K562 (cell line): ENCODE measurements at regions not wholly inside any gene's neighbourhood (a gene's known extent, or its start where the extent isn't known, plus 50 kb on each side); places are given as distances from the start of the nearest gene placed in this dataset.

ENCODE experiments used
- ATAC-seq: fragments of 200-7000 bp; cut with Tn5 transposase; 3 replicates; pipeline ENCODE4 v1.9.1; 2020; ENCODE audit warnings: moderate library complexity
- BruUV-seq: library from RNA; stranded (reverse); fragments of 400-500 nt; replicated peaks from 2 replicates; lab custom pipeline; 2021; lab: Mats Ljungman, UMichigan
- CTCF ChIA-PET: fragments of 300-600 bp; formaldehyde crosslinking; extraction: SDS; loops from one replicate; lab custom pipeline; 2021; ENCODE audit warnings: low intra/inter-chr PET ratio; lab: Yijun Ruan, JAX
- POLR2A ChIA-PET: fragments of 300-600, 350-650 bp; sonication (Branson Sonifier 250); formaldehyde crosslinking; extraction: SDS; loops from one replicate; lab custom pipeline; 2021; ENCODE audit warnings: antibody characterized with exemption, inconsistent platforms; lab: Yijun Ruan, JAX
- DNase-seq, 4 experiments: peaks; one replicate each; pipeline versions ENCODE4 v3.0.0 to v3.0.0-alpha.2; 2011 to 2018; ENCODE audit warnings: low spot score in 3 of 4, mixed read lengths in 3 of 4; ENCODE audit errors: extremely low read depth in 1 of 4
- FAIRE-seq: peaks from 2 replicates; lab custom pipeline; 2011; peaks lifted over from hg19 to GRCh38; lab: Jason Lieb, UNC
- H2AFZ ChIP-seq: 2 replicates; pipeline ENCODE4 v1.6.0; 2011; ENCODE audit warnings: low read depth, low read length, control low read depth, inconsistent platforms
- H3K27ac ChIP-seq: fragments of 200-600 bp; 3 replicates; pipeline ENCODE4 v1.8.0; 2011; ENCODE audit warnings: low read depth, mild to moderate bottlenecking, control low read depth, inconsistent platforms, low read length, moderate library complexity, mixed read lengths; ENCODE audit errors: extremely low read depth
- H3K27me3 ChIP-seq, 2 experiments: fragments of 300-600 bp in 1 of 2; 2 replicates in 1 of 2; 3 replicates in 1 of 2; pipeline versions ENCODE4 v1.6.0 to v1.8.0; 2011; ENCODE audit warnings: inconsistent platforms in 2 of 2, low read length in 2 of 2, mild to moderate bottlenecking in 1 of 2, mixed read lengths in 1 of 2, moderate library complexity in 1 of 2; ENCODE audit not compliant: control insufficient read depth in 2 of 2, insufficient read depth in 2 of 2
- H3K36me3 ChIP-seq: fragments of 300-600 bp; 3 replicates; pipeline ENCODE4 v1.8.0; 2011; ENCODE audit warnings: mild to moderate bottlenecking, low read length, inconsistent platforms; ENCODE audit not compliant: control insufficient read depth, insufficient read depth
- H3K4me1 ChIP-seq, 2 experiments: fragments of 200-600 bp in 1 of 2; replicated peaks in 1 of 2; 2 replicates in 1 of 2; 3 replicates in 1 of 2; pipeline versions ENCODE4 v1.5.1 to v1.8.0; 2011; ENCODE audit warnings: inconsistent platforms in 2 of 2, low read length in 2 of 2, mild to moderate bottlenecking in 1 of 2, mixed read lengths in 1 of 2, moderate library complexity in 1 of 2; ENCODE audit not compliant: control insufficient read depth in 2 of 2, insufficient read depth in 2 of 2
- H3K4me2 ChIP-seq: 2 replicates; pipeline ENCODE4 v1.6.1; 2011; ENCODE audit warnings: low read length, control low read depth, inconsistent platforms, mixed read lengths; ENCODE audit not compliant: insufficient read depth
- H3K4me3 ChIP-seq: fragments of 200-600 bp; sonication (generic), shearing (Covaris generic); 2 replicates; pipeline ENCODE4 v1.5.1; 2016; ENCODE audit warnings: control low read depth, inconsistent platforms
- H3K79me2 ChIP-seq: fragments of 200-600 bp; 3 replicates; pipeline ENCODE4 v1.8.0; 2011; ENCODE audit warnings: low read length, inconsistent platforms; ENCODE audit not compliant: control insufficient read depth, insufficient read depth
- H3K9ac ChIP-seq, 2 experiments: 2 replicates each; pipeline versions ENCODE4 v1.6.0 to v1.6.1; 2011; ENCODE audit warnings: low read depth in 2 of 2, low read length in 2 of 2, control low read depth in 1 of 2, inconsistent platforms in 1 of 2, mild to moderate bottlenecking in 1 of 2, mixed read lengths in 1 of 2; ENCODE audit not compliant: insufficient read depth in 1 of 2
- H3K9me1 ChIP-seq: one replicate; pipeline ENCODE4 v1.6.0; 2011; ENCODE audit warnings: inconsistent platforms, mild to moderate bottlenecking, low read length, moderate library complexity; ENCODE audit not compliant: control insufficient read depth, insufficient read depth
- H3K9me3 ChIP-seq: replicated peaks from 2 replicates; pipeline ENCODE4 v1.5.1; 2011; ENCODE audit warnings: low read depth, low read length, inconsistent platforms; ENCODE audit not compliant: control insufficient read depth, insufficient read depth
- H4K20me1 ChIP-seq: replicated peaks from 2 replicates; pipeline ENCODE4 v1.6.1; 2011; ENCODE audit warnings: low read length, inconsistent platforms, mixed read lengths; ENCODE audit not compliant: control insufficient read depth, insufficient read depth
- ASH1L ChIP-seq: fragments of 450-650 bp; IDR thresholded peaks from 2 replicates; pipeline ENCODE4 v1.6.1; 2018; ENCODE audit warnings: borderline replicate concordance, mild to moderate bottlenecking, low read depth; ENCODE audit not compliant: partially characterized antibody
- BMI1 ChIP-seq: fragments of 150-350 bp; IDR thresholded peaks from 2 replicates; pipeline ENCODE4 v1.6.1; 2014; ENCODE audit warnings: low read length
- CBFA2T3 ChIP-seq: fragments of 450-650 bp; IDR thresholded peaks from 2 replicates; pipeline ENCODE4 v1.6.1; 2017
- ETV6 ChIP-seq, 3 experiments: fragments of 150-350 bp in 1 of 3; sonication (generic) in 1 of 3; formaldehyde crosslinking in 1 of 3; IDR thresholded peaks; 2 replicates each; pipeline versions ENCODE4 v1.6.1 to v1.8.0; 2014 to 2022; ENCODE audit warnings: borderline replicate concordance in 2 of 3, low read depth in 2 of 3, antibody characterized with exemption in 1 of 3, low read length in 1 of 3, mild to moderate bottlenecking in 1 of 3, missing genetic modification reagents in 1 of 3
- HDAC1 ChIP-seq, 2 experiments: fragments of 450-650 bp; IDR thresholded peaks; 2 replicates each; pipeline ENCODE4 v1.6.1; 2016 to 2017; ENCODE audit warnings: inconsistent platforms in 1 of 2, mild to moderate bottlenecking in 1 of 2, moderate library complexity in 1 of 2
- HMGN3 ChIP-seq: IDR thresholded peaks from 2 replicates; pipeline ENCODE4 v1.6.1; 2011; ENCODE audit warnings: borderline replicate concordance, low read depth, mild to moderate bottlenecking, mixed read lengths, low read length; ENCODE audit not compliant: insufficient read length; ENCODE audit errors: extremely low read depth
- KDM1A ChIP-seq, 2 experiments: fragments of 450-650 bp; IDR thresholded peaks; 2 replicates each; pipeline ENCODE4 v1.6.1; 2016; ENCODE audit warnings: mild to moderate bottlenecking in 2 of 2
- MCM7 ChIP-seq, 2 experiments: fragments of 450-650 bp; IDR thresholded peaks; 2 replicates each; pipeline ENCODE4 v1.6.1; 2016 to 2018
- NONO ChIP-seq, 2 experiments: fragments of 200-400 bp in 1 of 2; fragments of 450-650 bp in 1 of 2; formaldehyde crosslinking in 1 of 2; IDR thresholded peaks; 2 replicates each; pipeline ENCODE4 v1.6.1; 2017; ENCODE audit warnings: low read depth in 2 of 2, mild to moderate bottlenecking in 2 of 2, moderate library complexity in 2 of 2, low read length in 1 of 2
- PTTG1 ChIP-seq: fragments of 450-650 bp; IDR thresholded peaks from 2 replicates; pipeline ENCODE4 v1.6.1; 2016; ENCODE audit warnings: low read depth, mild to moderate bottlenecking, missing genetic modification characterization, missing compliant biosample characterization
- WHSC1 ChIP-seq: IDR thresholded peaks from one replicate; pipeline ENCODE4 v1.6.1; 2012; ENCODE audit warnings: low read length, control low read depth, inconsistent platforms
- ZKSCAN1 ChIP-seq: fragments of 150-350 bp; IDR thresholded peaks from 2 replicates; pipeline ENCODE4 v1.6.1; 2016; ENCODE audit warnings: low read depth, low read length
- ZNF121 ChIP-seq: sonication (generic); formaldehyde crosslinking; conservative IDR thresholded peaks from 2 replicates; pipeline ENCODE4 v1.8.0; 2022; ENCODE audit warnings: missing genetic modification reagents
- WGBS: fragments of 100-300 bp; shearing (Covaris generic); methylation state at CpG from one replicate; pipeline ENCODE4 v1.1.6; 2016; ENCODE audit warnings: low coverage, mixed read lengths; ENCODE audit not compliant: insufficient coverage; ENCODE audit errors: missing lambda C conversion rate; 5-methylcytosine and 5-hydroxymethylcytosine counted together
- in situ Hi-C: fragments of 300-500 bp; cut with MboI; formaldehyde crosslinking; loops from 4 replicates; pipeline ENCODE4 v1.15.0; 2018; ENCODE audit warnings: inconsistent platforms, mixed read lengths
- intact Hi-C: fragments of 100-400 bp; cut with micrococcal nuclease; formaldehyde crosslinking; loops from 2 replicates; pipeline ENCODE4 v1.14.2; 2022
- TF ChIP-seq, protein P1 (sequence below): IDR thresholded peaks from 2 replicates; pipeline ENCODE4 v1.6.1; 2014; ENCODE audit warnings: antibody characterized with exemption
- TF ChIP-seq, protein P2 (sequence below): fragments of 250-450 bp; sonication (Bioruptor Pico); IDR thresholded peaks from 2 replicates; pipeline ENCODE4 v1.4.0; 2020; ENCODE audit warnings: mild to moderate bottlenecking, moderate library complexity
- TF ChIP-seq, protein P3 (sequence below): fragments of 250-450 bp; sonication (Bioruptor Pico); IDR thresholded peaks from 2 replicates; pipeline ENCODE4 v1.5.0; 2021
- TF ChIP-seq, protein P4 (sequence below): sonication (generic); formaldehyde crosslinking; IDR thresholded peaks from 2 replicates; pipeline ENCODE4 v1.8.0; 2022; ENCODE audit warnings: missing genetic modification reagents, mild to moderate bottlenecking, borderline replicate concordance

DNA sequence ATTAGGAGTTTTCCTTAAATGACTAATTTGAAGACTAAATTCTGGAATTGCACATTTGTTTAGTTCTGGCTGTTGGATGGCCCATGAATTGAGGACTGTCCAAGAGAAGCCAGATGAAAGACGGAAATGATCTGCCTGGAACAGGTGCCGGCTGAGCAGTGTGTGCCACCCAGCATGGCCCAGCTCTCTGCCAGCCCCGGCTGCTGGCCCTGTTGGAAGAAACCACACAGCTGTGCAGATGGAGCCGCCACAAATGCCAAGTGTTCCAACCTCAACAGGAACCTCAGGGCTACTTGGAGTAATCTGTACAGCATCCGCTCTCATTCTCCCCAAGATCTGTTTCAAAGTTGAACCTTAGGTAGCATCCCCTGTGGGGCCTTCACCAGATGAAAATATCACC lies 67.0 kb upstream of the STARD13 start:
- H4K20me1 ChIP-seq = no peaks in the 10 kb centered on the region; the same call in 1 of the 2 replicates
- no peak for DNase-seq
- peaks cover 0 to 16% of the 10 kb centered on the region in 2 experiments; a peak in 2 of 5 replicates for H3K27me3 ChIP-seq
- no peak for FAIRE-seq
- no peak for TF ChIP-seq HDAC1 (IDR thresholded peaks at IDR 0.05)
- TF ChIP-seq ETV6 (IDR thresholded peaks at IDR 0.05; ENCODE audit: borderline replicate concordance in 1 of 2, low read depth in 2 of 2, low read length in 1 of 2) = no peak
- TF ChIP-seq ETV6 (CRISPR knock-in tag; IDR thresholded peaks at IDR 0.05; ENCODE audit: borderline replicate concordance) = no peak
- TF ChIP-seq KDM1A (IDR thresholded peaks at IDR 0.05) = no peak
- TF ChIP-seq MCM7 (IDR thresholded peaks at IDR 0.05) = no peak
- TF ChIP-seq ZKSCAN1 = no peak
- no peak for TF ChIP-seq HMGN3
- TF ChIP-seq PTTG1 = no peak
- TF ChIP-seq, protein P1, sequence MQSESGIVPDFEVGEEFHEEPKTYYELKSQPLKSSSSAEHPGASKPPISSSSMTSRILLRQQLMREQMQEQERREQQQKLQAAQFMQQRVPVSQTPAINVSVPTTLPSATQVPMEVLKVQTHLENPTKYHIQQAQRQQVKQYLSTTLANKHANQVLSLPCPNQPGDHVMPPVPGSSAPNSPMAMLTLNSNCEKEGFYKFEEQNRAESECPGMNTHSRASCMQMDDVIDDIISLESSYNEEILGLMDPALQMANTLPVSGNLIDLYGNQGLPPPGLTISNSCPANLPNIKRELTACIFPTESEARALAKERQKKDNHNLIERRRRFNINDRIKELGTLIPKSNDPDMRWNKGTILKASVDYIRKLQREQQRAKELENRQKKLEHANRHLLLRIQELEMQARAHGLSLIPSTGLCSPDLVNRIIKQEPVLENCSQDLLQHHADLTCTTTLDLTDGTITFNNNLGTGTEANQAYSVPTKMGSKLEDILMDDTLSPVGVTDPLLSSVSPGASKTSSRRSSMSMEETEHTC = no peak
- TF ChIP-seq, protein P2, sequence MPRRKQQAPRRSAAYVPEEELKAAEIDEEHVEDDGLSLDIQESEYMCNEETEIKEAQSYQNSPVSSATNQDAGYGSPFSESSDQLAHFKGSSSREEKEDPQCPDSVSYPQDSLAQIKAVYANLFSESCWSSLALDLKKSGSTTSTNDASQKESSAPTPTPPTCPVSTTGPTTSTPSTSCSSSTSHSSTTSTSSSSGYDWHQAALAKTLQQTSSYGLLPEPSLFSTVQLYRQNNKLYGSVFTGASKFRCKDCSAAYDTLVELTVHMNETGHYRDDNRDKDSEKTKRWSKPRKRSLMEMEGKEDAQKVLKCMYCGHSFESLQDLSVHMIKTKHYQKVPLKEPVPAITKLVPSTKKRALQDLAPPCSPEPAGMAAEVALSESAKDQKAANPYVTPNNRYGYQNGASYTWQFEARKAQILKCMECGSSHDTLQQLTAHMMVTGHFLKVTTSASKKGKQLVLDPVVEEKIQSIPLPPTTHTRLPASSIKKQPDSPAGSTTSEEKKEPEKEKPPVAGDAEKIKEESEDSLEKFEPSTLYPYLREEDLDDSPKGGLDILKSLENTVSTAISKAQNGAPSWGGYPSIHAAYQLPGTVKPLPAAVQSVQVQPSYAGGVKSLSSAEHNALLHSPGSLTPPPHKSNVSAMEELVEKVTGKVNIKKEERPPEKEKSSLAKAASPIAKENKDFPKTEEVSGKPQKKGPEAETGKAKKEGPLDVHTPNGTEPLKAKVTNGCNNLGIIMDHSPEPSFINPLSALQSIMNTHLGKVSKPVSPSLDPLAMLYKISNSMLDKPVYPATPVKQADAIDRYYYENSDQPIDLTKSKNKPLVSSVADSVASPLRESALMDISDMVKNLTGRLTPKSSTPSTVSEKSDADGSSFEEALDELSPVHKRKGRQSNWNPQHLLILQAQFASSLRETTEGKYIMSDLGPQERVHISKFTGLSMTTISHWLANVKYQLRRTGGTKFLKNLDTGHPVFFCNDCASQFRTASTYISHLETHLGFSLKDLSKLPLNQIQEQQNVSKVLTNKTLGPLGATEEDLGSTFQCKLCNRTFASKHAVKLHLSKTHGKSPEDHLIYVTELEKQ (CRISPR knock-in tag) = no peak
- TF ChIP-seq ASH1L = no peak
- no peak for TF ChIP-seq WHSC1
- no peak for TF ChIP-seq CBFA2T3
- no peak for TF ChIP-seq ZNF121 (CRISPR knock-in tag)
- TF ChIP-seq, protein P3, sequence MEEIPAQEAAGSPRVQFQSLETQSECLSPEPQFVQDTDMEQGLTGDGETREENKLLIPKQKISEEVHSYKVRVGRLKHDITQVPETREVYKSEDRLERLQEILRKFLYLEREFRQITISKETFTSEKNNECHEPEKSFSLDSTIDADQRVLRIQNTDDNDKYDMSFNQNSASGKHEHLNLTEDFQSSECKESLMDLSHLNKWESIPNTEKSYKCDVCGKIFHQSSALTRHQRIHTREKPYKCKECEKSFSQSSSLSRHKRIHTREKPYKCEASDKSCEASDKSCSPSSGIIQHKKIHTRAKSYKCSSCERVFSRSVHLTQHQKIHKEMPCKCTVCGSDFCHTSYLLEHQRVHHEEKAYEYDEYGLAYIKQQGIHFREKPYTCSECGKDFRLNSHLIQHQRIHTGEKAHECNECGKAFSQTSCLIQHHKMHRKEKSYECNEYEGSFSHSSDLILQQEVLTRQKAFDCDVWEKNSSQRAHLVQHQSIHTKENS (CRISPR knock-in tag) = no peak
- no peak for TF ChIP-seq BMI1
- TF ChIP-seq NONO (IDR thresholded peaks at IDR 0.05; ENCODE audit: low read depth in 2 of 2, low read length in 1 of 2) = no peak
- TF ChIP-seq, protein P4, sequence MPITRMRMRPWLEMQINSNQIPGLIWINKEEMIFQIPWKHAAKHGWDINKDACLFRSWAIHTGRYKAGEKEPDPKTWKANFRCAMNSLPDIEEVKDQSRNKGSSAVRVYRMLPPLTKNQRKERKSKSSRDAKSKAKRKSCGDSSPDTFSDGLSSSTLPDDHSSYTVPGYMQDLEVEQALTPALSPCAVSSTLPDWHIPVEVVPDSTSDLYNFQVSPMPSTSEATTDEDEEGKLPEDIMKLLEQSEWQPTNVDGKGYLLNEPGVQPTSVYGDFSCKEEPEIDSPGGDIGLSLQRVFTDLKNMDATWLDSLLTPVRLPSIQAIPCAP = no peak
- TF ChIP-seq, all 486 proteins: peak for 0
- POLR2A ChIA-PET = no interaction called here
- 0% methylated on average over 2 of the region's 5 CpGs for WGBS
- Histone ChIP-seq H3K79me2 (no peaks in the 10 kb centered on the region), H3K4me1 (peaks cover 0 to 6% of the 10 kb centered on the region in 2 experiments; a peak in 1 of 5 replicates), H3K9ac (no peak overlapping the region), H3K36me3 (no peaks in the 10 kb centered on the region), H3K4me3 (no peak overlapping the region), H3K9me1 (no peaks in the 10 kb centered on the region), H3K27ac (no peak overlapping the region), H3K9me3 (no peaks in the 10 kb centered on the region), H3K4me2 (no peak overlapping the region), H2AFZ (no peak overlapping the region)
- BruUV-seq = no TSS peak
- CTCF ChIA-PET = no interaction called here
- intact Hi-C loops (no loop called here), in situ Hi-C loops (no loop called here)
- ATAC-seq = no peak
